BLaER1 treated with 17β-estradiol and CSF1 and Interleukin-3, amounts not matched to agents 10 nM and 100 nM (cell line): ENCODE measurements at regions not wholly inside any gene's neighbourhood (a gene's known extent, or its start where the extent isn't known, plus 50 kb on each side); places are given as distances from the start of the nearest gene placed in this dataset.

Experiments
- H3K27ac ChIP-seq, 11 experiments: shearing (Covaris generic); formaldehyde crosslinking; 2 replicates each; pipeline ENCODE4 v1.8.1; 2022
- H3K27me3 ChIP-seq, 11 experiments: shearing (Covaris generic); formaldehyde crosslinking; 2 replicates each; pipeline ENCODE4 v1.8.1; 2022
- H3K36me3 ChIP-seq, 11 experiments: shearing (Covaris generic); formaldehyde crosslinking; 2 replicates each; pipeline ENCODE4 v1.8.1; 2022
- H3K4me1 ChIP-seq, 10 experiments: shearing (Covaris generic); formaldehyde crosslinking; 2 replicates each; pipeline ENCODE4 v1.8.1; 2022
- H3K4me2 ChIP-seq, 11 experiments: shearing (Covaris generic); formaldehyde crosslinking; 2 replicates each; pipeline ENCODE4 v1.8.1; 2022
- H3K4me3 ChIP-seq, 10 experiments: shearing (Covaris generic); formaldehyde crosslinking; 2 replicates each; pipeline ENCODE4 v1.8.1; 2022
- H3K9ac ChIP-seq, 11 experiments: shearing (Covaris generic); formaldehyde crosslinking; 2 replicates each; pipeline ENCODE4 v1.8.1; 2022
- H3K9me3 ChIP-seq, 11 experiments: shearing (Covaris generic); formaldehyde crosslinking; replicated peaks in 1 of 11; 2 replicates each; pipeline ENCODE4 v1.8.1; 2022
- H4K20me1 ChIP-seq, 11 experiments: shearing (Covaris generic); formaldehyde crosslinking; 2 replicates each; pipeline ENCODE4 v1.8.1; 2022
- Cebpa-rat ChIP-seq, 11 experiments: shearing (Covaris generic); IDR thresholded peaks; 2 replicates each; pipeline ENCODE4 v1.8.1; 2022

- H3K9me3 ChIP-seq, result no peaks in the 10 kb centered on the region
- peaks cover 0 to 7% (median 0%) of the 10 kb centered on the region in 11 experiments; a peak in 1 of 22 replicates for H3K27me3 ChIP-seq
- no peak for TF ChIP-seq Cebpa-rat (IDR thresholded peaks at IDR 0.05)
- H3K9ac ChIP-seq, result no peak overlapping the region
- no peaks in the 10 kb centered on the region for H3K36me3 ChIP-seq
- H4K20me1 ChIP-seq, result peaks cover 0 to 23% (median 0%) of the 10 kb centered on the region in 11 experiments; a peak in 2 of 22 replicates
- no peak overlapping the region for H3K27ac ChIP-seq
- no peak overlapping the region for H3K4me3 ChIP-seq
- peaks cover 25 to 59% (median 49%) of the 10 kb centered on the region in 10 experiments for H3K4me1 ChIP-seq
- H3K4me2 ChIP-seq, result peak overlapping the region in 8 of 11 experiments; percentile 37 to 68 (median 60); a peak in 18 of 22 replicates
Observed at GRCh38 chr21:43278766-43279577, 110.2 kb downstream of the CRYAA start.

GRCh38 chr21:43278359-43278758 is 109.6 kb downstream of the CRYAA start:
- H3K9ac ChIP-seq, result no peak overlapping the region

GRCh38 chr21:43277481-43278351 is 108.9 kb downstream of the CRYAA start:
- peak overlapping the region in 8 of 11 experiments; percentile 1 to 68 (median 46); a peak in 13 of 22 replicates for H3K4me2 ChIP-seq
- peaks cover 0 to 26% (median 0%) of the 10 kb centered on the region in 11 experiments; a peak in 2 of 22 replicates for H4K20me1 ChIP-seq
- H3K4me3 ChIP-seq, result no peak overlapping the region
- H3K27ac ChIP-seq, result no peak overlapping the region
- H3K9ac ChIP-seq, result no peak overlapping the region
- no peak for TF ChIP-seq Cebpa-rat (IDR thresholded peaks at IDR 0.05)
- H3K4me1 ChIP-seq, result peaks cover 35 to 72% (median 61%) of the 10 kb centered on the region in 10 experiments
- H3K9me3 ChIP-seq, result no peaks in the 10 kb centered on the region
- no peaks in the 10 kb centered on the region for H3K36me3 ChIP-seq
- H3K27me3 ChIP-seq, result peaks cover 0 to 7% (median 0%) of the 10 kb centered on the region in 11 experiments; a peak in 1 of 22 replicates

More at GRCh38 chr21:43278359-43278758, 109.6 kb downstream of the CRYAA start:
- no peak overlapping the region for H3K4me3 ChIP-seq
- H3K27ac ChIP-seq, result no peak overlapping the region
- peaks cover 0 to 7% (median 0%) of the 10 kb centered on the region in 11 experiments; a peak in 1 of 22 replicates for H3K27me3 ChIP-seq
- no peaks in the 10 kb centered on the region for H3K9me3 ChIP-seq
- peaks cover 0 to 26% (median 0%) of the 10 kb centered on the region in 11 experiments; a peak in 2 of 22 replicates for H4K20me1 ChIP-seq
- peaks cover 31 to 65% (median 55%) of the 10 kb centered on the region in 10 experiments for H3K4me1 ChIP-seq
- H3K4me2 ChIP-seq, result peak overlapping the region in 8 of 11 experiments; percentile 37 to 68 (median 60); a peak in 15 of 22 replicates
- no peak for TF ChIP-seq Cebpa-rat (IDR thresholded peaks at IDR 0.05)
- H3K36me3 ChIP-seq, result no peaks in the 10 kb centered on the region

- Histone ChIP-seq H3K4me3 (no peak overlapping the region), H3K36me3 (no peaks in the 10 kb centered on the region), H3K4me2 (peak overlapping the region in 2 of 11 experiments; percentile 23 to 67; a peak in 4 of 22 replicates), H3K27me3 (peaks cover 0 to 7% (median 0%) of the 10 kb centered on the region in 11 experiments; a peak in 1 of 22 replicates), H4K20me1 (peaks cover 0 to 26% (median 0%) of the 10 kb centered on the region in 11 experiments; a peak in 2 of 22 replicates), H3K9ac (no peak overlapping the region), H3K9me3 (no peaks in the 10 kb centered on the region), H3K27ac (no peak overlapping the region), H3K4me1 (peaks cover 35 to 74% (median 62%) of the 10 kb centered on the region in 10 experiments)
- TF ChIP-seq Cebpa-rat (IDR thresholded peaks at IDR 0.05), result no peak
Observed at GRCh38 chr21:43276811-43277210, 108.0 kb downstream of the CRYAA start.

- Histone ChIP-seq H3K27me3 (peaks cover 0 to 7% (median 0%) of the 10 kb centered on the region in 11 experiments; a peak in 1 of 22 replicates), H3K4me3 (no peak overlapping the region), H3K9ac (no peak overlapping the region), H3K36me3 (no peaks in the 10 kb centered on the region), H4K20me1 (peaks cover 0 to 21% (median 0%) of the 10 kb centered on the region in 11 experiments; a peak in 2 of 22 replicates), H3K4me1 (peaks cover 35 to 66% (median 59%) of the 10 kb centered on the region in 10 experiments), H3K4me2 (peak overlapping the region; percentile 29 to 73 (median 64); a peak in 21 of 22 replicates), H3K9me3 (no peaks in the 10 kb centered on the region), H3K27ac (no peak overlapping the region)
- TF ChIP-seq Cebpa-rat (IDR thresholded peaks at IDR 0.05), result no peak
Observed at GRCh38 chr21:43275421-43276211, 106.8 kb downstream of the CRYAA start.

- Histone ChIP-seq H3K36me3 (no peaks in the 10 kb centered on the region), H3K4me2 (peak overlapping the region; percentile 29 to 73 (median 64); a peak in 21 of 22 replicates), H4K20me1 (peaks cover 0 to 21% (median 0%) of the 10 kb centered on the region in 11 experiments; a peak in 2 of 22 replicates), H3K9ac (no peak overlapping the region; a peak in 1 of 22 replicates), H3K9me3 (no peaks in the 10 kb centered on the region), H3K27ac (no peak overlapping the region), H3K4me1 (peaks cover 35 to 66% (median 59%) of the 10 kb centered on the region in 10 experiments), H3K27me3 (peaks cover 0 to 7% (median 0%) of the 10 kb centered on the region in 11 experiments; a peak in 1 of 22 replicates), H3K4me3 (no peak overlapping the region)
- TF ChIP-seq Cebpa-rat (IDR thresholded peaks at IDR 0.05), result no peak
Observed at GRCh38 chr21:43274946-43275310, 106.1 kb downstream of the CRYAA start.

- Histone ChIP-seq H4K20me1 (peaks cover 0 to 21% (median 0%) of the 10 kb centered on the region in 11 experiments; a peak in 2 of 22 replicates), H3K9ac (peak overlapping the region in 1 of 11 experiments; percentile 21; a peak in 1 of 22 replicates), H3K4me3 (no peak overlapping the region), H3K9me3 (no peaks in the 10 kb centered on the region), H3K27ac (no peak overlapping the region), H3K4me1 (peaks cover 34 to 66% (median 59%) of the 10 kb centered on the region in 10 experiments), H3K4me2 (peak overlapping the region; percentile 48 to 73 (median 64); a peak in 21 of 22 replicates), H3K36me3 (no peaks in the 10 kb centered on the region), H3K27me3 (peaks cover 0 to 7% (median 0%) of the 10 kb centered on the region in 11 experiments; a peak in 1 of 22 replicates)
- no peak for TF ChIP-seq Cebpa-rat (IDR thresholded peaks at IDR 0.05)
Observed at GRCh38 chr21:43274022-43274945, 105.5 kb downstream of the CRYAA start.
